ENCODE measurements at regions not wholly inside any gene's neighbourhood (a gene's known extent, or its start where the extent isn't known, plus 50 kb on each side); places are given as distances from the start of the nearest gene placed in this dataset.

DNA sequence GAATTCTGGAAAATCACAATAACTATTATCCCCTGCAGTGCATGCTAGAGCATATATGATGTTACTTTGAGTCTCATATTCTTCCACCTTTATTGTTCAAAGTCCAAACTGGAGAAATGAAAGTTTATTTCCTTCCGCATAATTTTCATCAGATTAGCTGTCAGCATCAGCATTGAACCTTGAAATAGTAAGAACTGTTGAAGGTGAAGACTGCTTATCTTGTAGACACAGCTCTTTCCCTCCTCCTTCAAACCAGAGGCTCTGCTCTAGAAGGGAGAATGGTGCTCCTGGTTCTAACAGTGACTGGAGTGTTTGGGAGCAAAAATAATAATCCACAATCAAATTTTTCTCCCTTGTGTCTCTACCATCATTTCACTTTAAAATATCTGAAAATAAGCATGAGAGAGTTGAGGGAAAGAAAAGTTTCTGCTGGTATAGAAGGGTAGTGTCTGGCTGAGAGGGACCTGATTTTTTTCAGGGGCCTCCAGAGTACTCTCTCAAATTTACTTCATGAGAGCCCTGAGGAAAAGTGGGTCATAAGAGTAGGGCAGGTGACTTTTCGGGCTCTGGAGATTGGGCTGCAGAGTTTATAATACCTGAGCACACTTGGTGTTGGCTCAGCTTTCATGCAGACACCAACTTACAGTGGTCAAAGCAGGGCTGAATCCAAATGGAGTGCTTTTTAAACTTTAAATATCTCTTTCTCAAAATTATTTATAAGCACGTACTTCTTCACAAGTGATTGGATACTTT, 170.4 kb downstream of the ZDHHC21 start (continued):
- TF ChIP-seq ZNF274 (IDR thresholded peaks at IDR 0.05; ENCODE audit: borderline replicate concordance, low read depth, low read length): no peak
- TF ChIP-seq FOXK1 (CRISPR knock-in tag; IDR thresholded peaks at IDR 0.05; ENCODE audit: borderline replicate concordance): no peak
- TF ChIP-seq NR2F6 (CRISPR knock-in tag; IDR thresholded peaks at IDR 0.05): no peak
- no peak for TF ChIP-seq PCBP1 (IDR thresholded peaks at IDR 0.05; ENCODE audit: low read depth, low read length, poor library complexity, severe bottlenecking)
- TF ChIP-seq SMARCB1 (IDR thresholded peaks at IDR 0.05; ENCODE audit: insufficient read length, low read depth): no peak
- no peak for TF ChIP-seq ZBTB1 (CRISPR knock-in tag; IDR thresholded peaks at IDR 0.05; ENCODE audit: borderline replicate concordance, low read depth)
- no peak for TF ChIP-seq TEAD1 (CRISPR knock-in tag; IDR thresholded peaks at IDR 0.05)
- no peak for TF ChIP-seq RBM25 (IDR thresholded peaks at IDR 0.05; ENCODE audit: low read depth, low read length, severe bottlenecking)
- TF ChIP-seq EP300 (IDR thresholded peaks at IDR 0.05; ENCODE audit: low read length): peak; percentile 95
- TF ChIP-seq HNRNPL (IDR thresholded peaks at IDR 0.05; ENCODE audit: low read depth, low read length): no peak
- TF ChIP-seq TFAM (CRISPR knock-in tag; conservative IDR thresholded peaks at IDR 0.05): no peak
- no peak for TF ChIP-seq HOXB6 (CRISPR knock-in tag; IDR thresholded peaks at IDR 0.05; ENCODE audit: borderline replicate concordance)
- TF ChIP-seq CREM (IDR thresholded peaks at IDR 0.05; ENCODE audit: low read depth): peak; percentile 70
- no peak for TF ChIP-seq ZFP36 (IDR thresholded peaks at IDR 0.05; ENCODE audit: low read depth, low read length, partially characterized antibody)
- no peak for TF ChIP-seq THRAP3 (IDR thresholded peaks at IDR 0.05; ENCODE audit: borderline replicate concordance)
- TF ChIP-seq SAP30 (IDR thresholded peaks at IDR 0.05; ENCODE audit: borderline replicate concordance, insufficient read depth, low read depth, low read length, poor library complexity, severe bottlenecking): no peak
- TF ChIP-seq, protein P1, sequence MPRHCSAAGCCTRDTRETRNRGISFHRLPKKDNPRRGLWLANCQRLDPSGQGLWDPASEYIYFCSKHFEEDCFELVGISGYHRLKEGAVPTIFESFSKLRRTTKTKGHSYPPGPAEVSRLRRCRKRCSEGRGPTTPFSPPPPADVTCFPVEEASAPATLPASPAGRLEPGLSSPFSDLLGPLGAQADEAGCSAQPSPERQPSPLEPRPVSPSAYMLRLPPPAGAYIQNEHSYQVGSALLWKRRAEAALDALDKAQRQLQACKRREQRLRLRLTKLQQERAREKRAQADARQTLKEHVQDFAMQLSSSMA (CRISPR knock-in tag; IDR thresholded peaks at IDR 0.05): no peak
- TF ChIP-seq SRSF9 (IDR thresholded peaks at IDR 0.05; ENCODE audit: borderline replicate concordance, low read depth, low read length): no peak
- no peak for TF ChIP-seq SRSF7 (optimal IDR thresholded peaks at IDR 0.05; ENCODE audit: low read depth, low read length)
- TF ChIP-seq ETS2 (tag; IDR thresholded peaks at IDR 0.05; ENCODE audit: borderline replicate concordance, poor library complexity, severe bottlenecking): no peak
- TF ChIP-seq, protein P2, sequence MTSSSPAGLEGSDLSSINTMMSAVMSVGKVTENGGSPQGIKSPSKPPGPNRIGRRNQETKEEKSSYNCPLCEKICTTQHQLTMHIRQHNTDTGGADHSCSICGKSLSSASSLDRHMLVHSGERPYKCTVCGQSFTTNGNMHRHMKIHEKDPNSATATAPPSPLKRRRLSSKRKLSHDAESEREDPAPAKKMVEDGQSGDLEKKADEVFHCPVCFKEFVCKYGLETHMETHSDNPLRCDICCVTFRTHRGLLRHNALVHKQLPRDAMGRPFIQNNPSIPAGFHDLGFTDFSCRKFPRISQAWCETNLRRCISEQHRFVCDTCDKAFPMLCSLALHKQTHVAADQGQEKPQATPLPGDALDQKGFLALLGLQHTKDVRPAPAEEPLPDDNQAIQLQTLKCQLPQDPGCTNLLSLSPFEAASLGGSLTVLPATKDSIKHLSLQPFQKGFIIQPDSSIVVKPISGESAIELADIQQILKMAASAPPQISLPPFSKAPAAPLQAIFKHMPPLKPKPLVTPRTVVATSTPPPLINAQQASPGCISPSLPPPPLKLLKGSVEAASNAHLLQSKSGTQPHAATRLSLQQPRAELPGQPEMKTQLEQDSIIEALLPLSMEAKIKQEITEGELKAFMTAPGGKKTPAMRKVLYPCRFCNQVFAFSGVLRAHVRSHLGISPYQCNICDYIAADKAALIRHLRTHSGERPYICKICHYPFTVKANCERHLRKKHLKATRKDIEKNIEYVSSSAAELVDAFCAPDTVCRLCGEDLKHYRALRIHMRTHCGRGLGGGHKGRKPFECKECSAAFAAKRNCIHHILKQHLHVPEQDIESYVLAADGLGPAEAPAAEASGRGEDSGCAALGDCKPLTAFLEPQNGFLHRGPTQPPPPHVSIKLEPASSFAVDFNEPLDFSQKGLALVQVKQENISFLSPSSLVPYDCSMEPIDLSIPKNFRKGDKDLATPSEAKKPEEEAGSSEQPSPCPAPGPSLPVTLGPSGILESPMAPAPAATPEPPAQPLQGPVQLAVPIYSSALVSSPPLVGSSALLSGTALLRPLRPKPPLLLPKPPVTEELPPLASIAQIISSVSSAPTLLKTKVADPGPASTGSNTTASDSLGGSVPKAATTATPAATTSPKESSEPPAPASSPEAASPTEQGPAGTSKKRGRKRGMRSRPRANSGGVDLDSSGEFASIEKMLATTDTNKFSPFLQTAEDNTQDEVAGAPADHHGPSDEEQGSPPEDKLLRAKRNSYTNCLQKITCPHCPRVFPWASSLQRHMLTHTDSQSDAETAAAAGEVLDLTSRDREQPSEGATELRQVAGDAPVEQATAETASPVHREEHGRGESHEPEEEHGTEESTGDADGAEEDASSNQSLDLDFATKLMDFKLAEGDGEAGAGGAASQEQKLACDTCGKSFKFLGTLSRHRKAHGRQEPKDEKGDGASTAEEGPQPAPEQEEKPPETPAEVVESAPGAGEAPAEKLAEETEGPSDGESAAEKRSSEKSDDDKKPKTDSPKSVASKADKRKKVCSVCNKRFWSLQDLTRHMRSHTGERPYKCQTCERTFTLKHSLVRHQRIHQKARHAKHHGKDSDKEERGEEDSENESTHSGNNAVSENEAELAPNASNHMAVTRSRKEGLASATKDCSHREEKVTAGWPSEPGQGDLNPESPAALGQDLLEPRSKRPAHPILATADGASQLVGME (CRISPR knock-in tag; IDR thresholded peaks at IDR 0.05): no peak
- no peak for TF ChIP-seq LARP7 (IDR thresholded peaks at IDR 0.05)
- TF ChIP-seq SMARCA4 (IDR thresholded peaks at IDR 0.05): peak; percentile 96

Data from K562 (cell line).